ENCODE measurements at regions not wholly inside any gene's neighbourhood (a gene's known extent, or its start where the extent isn't known, plus 50 kb on each side); places are given as distances from the start of the nearest gene placed in this dataset.

DNA sequence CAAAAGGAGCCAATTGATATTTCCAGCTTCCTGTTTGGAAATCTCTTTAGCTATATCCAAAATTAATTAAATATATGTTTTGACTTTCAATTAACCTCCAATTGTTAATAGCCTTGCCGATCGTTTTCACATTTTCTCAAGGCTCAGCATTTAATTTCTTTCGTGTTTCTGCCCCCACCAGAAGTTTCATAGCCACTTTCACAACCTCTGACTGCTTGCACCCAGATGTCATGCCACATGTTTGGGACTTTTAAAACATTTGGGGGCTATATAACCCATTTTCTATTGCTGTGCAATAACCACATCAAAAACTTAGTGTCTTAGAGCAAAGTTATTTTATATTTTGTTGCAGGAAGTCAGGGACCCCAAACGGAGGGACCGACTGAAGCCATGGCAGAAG lies 510.6 kb upstream of the CNTNAP2 start:
- no peaks in the 10 kb centered on the region for H3K36me3 ChIP-seq (ENCODE audit: control insufficient read depth in 2 of 2, extremely low read depth in 1 of 2, insufficient read depth in 2 of 2, low read length in 2 of 2)
- H4K20me1 ChIP-seq (ENCODE audit: control insufficient read depth, extremely low read depth, insufficient read depth, low read length): no peaks in the 10 kb centered on the region
- peaks cover 2% of the 10 kb centered on the region for H3K9me3 ChIP-seq (ENCODE audit: control insufficient read depth, low read depth, low read length)
- H3K4me2 ChIP-seq (ENCODE audit: control insufficient read depth, extremely low read depth, insufficient read depth, low read depth, low read length): no peak overlapping the region
- no peaks in the 10 kb centered on the region for H3K27me3 ChIP-seq (ENCODE audit: control insufficient read depth, extremely low read depth, insufficient read depth, low read length)
- no peaks in the 10 kb centered on the region for H3K9me1 ChIP-seq (ENCODE audit: control insufficient read depth, extremely low read depth, insufficient read depth, low read length)
- no peaks in the 10 kb centered on the region for H3K79me2 ChIP-seq (ENCODE audit: control insufficient read depth, insufficient read depth, low read length)
- H3K4me1 ChIP-seq (ENCODE audit: control insufficient read depth, extremely low read depth, insufficient read depth, low read length): no peaks in the 10 kb centered on the region
- H3K4me3 ChIP-seq (ENCODE audit: control insufficient read depth in 2 of 3, extremely low read depth in 1 of 3, insufficient read depth in 2 of 3, low read depth in 1 of 3, low read length in 3 of 3): no peak overlapping the region
- FAIRE-seq (no peak), DNase-seq (ENCODE audit: low read depth, low spot score) (no peak)
- no peak overlapping the region for H3K9ac ChIP-seq (ENCODE audit: control insufficient read depth, extremely low read depth, insufficient read depth, low read length)
- no peak overlapping the region for H3K27ac ChIP-seq (ENCODE audit: control insufficient read depth, insufficient read depth, low read length)
- H2AFZ ChIP-seq (ENCODE audit: control insufficient read depth, low read length): no peak overlapping the region
- no peak for TF ChIP-seq CTCF (optimal IDR thresholded peaks at IDR 0.05 in 1 of 3, IDR thresholded peaks at IDR 0.05 in 1 of 3, conservative IDR thresholded peaks at IDR 0.05 in 1 of 3; ENCODE audit: extremely low read depth in 1 of 3, insufficient read depth in 2 of 3, low read length in 3 of 3)
- no peak for TF ChIP-seq EZH2 (IDR thresholded peaks at IDR 0.05; ENCODE audit: low read length)
- dilution Hi-C loops (cut with MboI; ENCODE audit: extremely low pct_ligation_motif_present, low sequenced_read_pairs): no loop called here

DNA sequence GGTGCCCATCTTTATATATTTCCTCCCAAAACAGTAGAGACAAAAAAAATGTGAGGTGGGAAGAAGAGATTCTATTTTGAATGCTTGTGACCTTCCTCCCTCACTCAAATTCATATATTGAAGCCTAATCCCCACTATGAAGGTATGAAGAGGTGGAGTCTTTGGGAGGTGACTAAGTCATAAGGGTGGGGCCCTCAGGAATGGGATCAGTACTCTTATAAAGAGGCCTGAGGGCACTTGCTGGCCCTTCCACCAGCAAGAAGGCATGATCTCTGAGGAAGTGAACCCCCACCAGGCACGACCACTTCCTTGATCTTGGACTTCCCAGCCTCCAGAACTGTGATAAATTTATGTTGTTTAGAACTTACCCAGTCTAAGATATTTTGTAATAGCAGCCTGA lies 517.2 kb upstream of the CNTNAP2 start:
- Histone ChIP-seq H3K79me2 (ENCODE audit: control insufficient read depth, insufficient read depth, low read length) (no peaks in the 10 kb centered on the region), H3K9me3 (ENCODE audit: control insufficient read depth, low read depth, low read length) (no peaks in the 10 kb centered on the region), H3K36me3 (ENCODE audit: control insufficient read depth in 2 of 2, extremely low read depth in 1 of 2, insufficient read depth in 2 of 2, low read length in 2 of 2) (no peaks in the 10 kb centered on the region), H3K27ac (ENCODE audit: control insufficient read depth, insufficient read depth, low read length) (no peak overlapping the region), H3K9me1 (ENCODE audit: control insufficient read depth, extremely low read depth, insufficient read depth, low read length) (no peaks in the 10 kb centered on the region), H3K9ac (ENCODE audit: control insufficient read depth, extremely low read depth, insufficient read depth, low read length) (no peak overlapping the region), H4K20me1 (ENCODE audit: control insufficient read depth, extremely low read depth, insufficient read depth, low read length) (no peaks in the 10 kb centered on the region), H3K4me1 (ENCODE audit: control insufficient read depth, extremely low read depth, insufficient read depth, low read length) (no peaks in the 10 kb centered on the region), H2AFZ (ENCODE audit: control insufficient read depth, low read length) (no peak overlapping the region), H3K4me3 (ENCODE audit: control insufficient read depth in 2 of 3, extremely low read depth in 1 of 3, insufficient read depth in 2 of 3, low read depth in 1 of 3, low read length in 3 of 3) (no peak overlapping the region), H3K4me2 (ENCODE audit: control insufficient read depth, extremely low read depth, insufficient read depth, low read depth, low read length) (no peak overlapping the region), H3K27me3 (ENCODE audit: control insufficient read depth, extremely low read depth, insufficient read depth, low read length) (no peaks in the 10 kb centered on the region)
- DNase-seq (ENCODE audit: low read depth, low spot score) (no peak), FAIRE-seq (no peak)
- dilution Hi-C loops (cut with MboI; ENCODE audit: extremely low pct_ligation_motif_present, low sequenced_read_pairs): no loop called here
- TF ChIP-seq CTCF (optimal IDR thresholded peaks at IDR 0.05 in 1 of 3, IDR thresholded peaks at IDR 0.05 in 1 of 3, conservative IDR thresholded peaks at IDR 0.05 in 1 of 3; ENCODE audit: extremely low read depth in 1 of 3, insufficient read depth in 2 of 3, low read length in 3 of 3) (no peak), EZH2 (IDR thresholded peaks at IDR 0.05; ENCODE audit: low read length) (no peak)

Measured in keratinocyte (primary cell).